H4 (cell line): ENCODE measurements at regions not wholly inside any gene's neighbourhood (a gene's known extent, or its start where the extent isn't known, plus 50 kb on each side); places are given as distances from the start of the nearest gene placed in this dataset.

Experiments
- DNase-seq: peaks from one replicate; pipeline ENCODE4 v3.0.0-alpha.2; 2015; ENCODE audit warnings: low spot score

- DNase-seq = no peak
Observed at GRCh38 chr13:61770681-61771080, 355.0 kb upstream of the PCDH20 start.

GRCh38 chr13:61768175-61768574 lies 352.5 kb upstream of the PCDH20 start:
- DNase-seq = no peak

- DNase-seq = no peak
Observed at GRCh38 chr13:61766667-61767058, 351.0 kb upstream of the PCDH20 start.

GRCh38 chr13:61765940-61766666 lies 350.5 kb upstream of the PCDH20 start:
- DNase-seq = no peak

- DNase-seq = peak; percentile 6
Observed at GRCh38 chr13:61765181-61765742, 349.6 kb upstream of the PCDH20 start.

- no peak for DNase-seq
Observed at GRCh38 chr13:61761690-61762089, 346.0 kb upstream of the PCDH20 start.

- no peak for DNase-seq
Observed at GRCh38 chr13:61760102-61760501, 344.5 kb upstream of the PCDH20 start.

GRCh38 chr13:61756031-61756430 lies 340.4 kb upstream of the PCDH20 start:
- no peak for DNase-seq

GRCh38 chr13:61751039-61751438 lies 335.4 kb upstream of the PCDH20 start:
- no peak for DNase-seq

GRCh38 chr13:61738236-61738750 lies 322.6 kb upstream of the PCDH20 start:
- DNase-seq = no peak

GRCh38 chr13:61734683-61735082 lies 319.0 kb upstream of the PCDH20 start:
- no peak for DNase-seq

- DNase-seq = no peak
Observed at GRCh38 chr13:61728471-61728870, 312.8 kb upstream of the PCDH20 start.

- no peak for DNase-seq
Observed at GRCh38 chr13:61727767-61728166, 312.1 kb upstream of the PCDH20 start.

GRCh38 chr13:61725806-61726205 lies 310.2 kb upstream of the PCDH20 start:
- DNase-seq = no peak

GRCh38 chr13:61722119-61722518 lies 306.5 kb upstream of the PCDH20 start:
- DNase-seq = no peak

- DNase-seq = no peak
Observed at GRCh38 chr13:61712621-61713020, 297.0 kb upstream of the PCDH20 start.

GRCh38 chr13:61709258-61709657 lies 293.6 kb upstream of the PCDH20 start:
- DNase-seq = no peak

- DNase-seq = no peak
Observed at GRCh38 chr13:61706899-61707298, 291.2 kb upstream of the PCDH20 start.

GRCh38 chr13:61700620-61701019 lies 285.0 kb upstream of the PCDH20 start:
- no peak for DNase-seq

- no peak for DNase-seq
Observed at GRCh38 chr13:61700181-61700580, 284.5 kb upstream of the PCDH20 start.

GRCh38 chr13:61696676-61697075 lies 281.0 kb upstream of the PCDH20 start:
- DNase-seq = no peak

- DNase-seq = no peak
Observed at GRCh38 chr13:61695147-61695546, 279.5 kb upstream of the PCDH20 start.

GRCh38 chr13:61692691-61693090 lies 277.0 kb upstream of the PCDH20 start:
- DNase-seq = no peak

- no peak for DNase-seq
Observed at GRCh38 chr13:61685682-61686012, 270.0 kb upstream of the PCDH20 start.
